Ovary (tissue), 7 donors: ENCODE measurements at regions not wholly inside any gene's neighbourhood (a gene's known extent, or its start where the extent isn't known, plus 50 kb on each side); places are given as distances from the start of the nearest gene placed in this dataset.

Source experiments
- DNase-seq, 5 donors: peaks; one replicate each; pipeline ENCODE4 v3.0.0-alpha.2; 2019 to 2020
- H3K27ac ChIP-seq, 2 donors: fragments of 200-600 bp; one replicate each; pipeline versions ENCODE4 v1.5.1 to v1.8.0; 2019 to 2022
- H3K27me3 ChIP-seq: fragments of 200-600 bp; one replicate; pipeline ENCODE4 v1.8.0; 2022
- H3K36me3 ChIP-seq: fragments of 200-600 bp; sonication (generic); one replicate; pipeline ENCODE4 v1.5.1; 2019
- H3K4me1 ChIP-seq: one replicate; pipeline ENCODE4 v1.8.1; 2013; ENCODE audit warnings: mild to moderate bottlenecking, moderate library complexity; ENCODE audit not compliant: insufficient read depth
- H3K4me3 ChIP-seq: fragments of 200-600 bp; sonication (generic); one replicate; pipeline ENCODE4 v1.5.1; 2017
- H3K9me3 ChIP-seq, 2 donors: fragments of 200-600 bp in 1 of 2; sonication (generic) in 1 of 2; one replicate each; pipeline versions ENCODE4 v1.5.1 to v1.8.1; 2013 to 2019; ENCODE audit warnings: mild to moderate bottlenecking in 1 of 2, moderate library complexity in 1 of 2
- CTCF ChIP-seq, 3 donors: fragments of 450-650 bp in 2 of 3; fragments of 200-600 bp in 1 of 3; IDR thresholded peaks; one replicate each; pipeline versions ENCODE4 v1.5.1 to v1.8.0; 2016 to 2022; ENCODE audit warnings: antibody characterized with exemption in 3 of 3, mild to moderate bottlenecking in 1 of 3
- EP300 ChIP-seq: sonication (generic); formaldehyde crosslinking; IDR thresholded peaks from one replicate; pipeline ENCODE4 v1.6.1; 2017; ENCODE audit warnings: antibody characterized with exemption
- POLR2A ChIP-seq: fragments of 450-650 bp; IDR thresholded peaks from one replicate; pipeline ENCODE4 v1.6.1; 2017; ENCODE audit warnings: antibody characterized with exemption, mild to moderate bottlenecking, moderate library complexity
- WGBS, 3 donors: extraction: QIAGEN DNeasy Blood & Tissue Kit in 1 of 3; methylation state at CpG; one replicate each; pipeline versions ENCODE4 v1.1.5 to v1.1.7; 2013 to 2017; 5-methylcytosine and 5-hydroxymethylcytosine counted together
- intact Hi-C, 4 donors: fragments of 100-400 bp; cut with DNase I; formaldehyde crosslinking; loops; one replicate each; pipeline versions ENCODE4 v1.11.0 to v1.15.1; 2022 to 2023
- donor health status: DM: no; HTN: no; CAD: no; lungs with moderate emphysema.
- donor health status: DM: no; HTN: no; CAD: no.
- donor health status: Bipolar disorder and iron deficiency.
- donor health status: DM: no; HTN: no; CAD: no.
- donor health status: DM: yes; HTN: yes; CAD: no.

- Histone ChIP-seq H3K9me3 (no peaks in the 10 kb centered on the region), H3K4me3 (no peak overlapping the region), H3K27me3 (no peaks in the 10 kb centered on the region), H3K36me3 (no peaks in the 10 kb centered on the region), H3K27ac (no peak overlapping the region), H3K4me1 (peaks cover 4% of the 10 kb centered on the region)
- no peak for TF ChIP-seq EP300
- no peak for TF ChIP-seq POLR2A
- no peak for TF ChIP-seq CTCF (IDR thresholded peaks at IDR 0.05)
- intact Hi-C loops = no loop called here
- no peak for DNase-seq
Observed at GRCh38 chr2:189249171-189249570, 69.6 kb upstream of the COL5A2 start.

- no peak overlapping the region for H3K27ac ChIP-seq
- 76 to 91% (median 79%) methylated on average over 5 of the region's 5 CpGs for WGBS, 3 donors
- intact Hi-C loops = no loop called here
- H3K27me3 ChIP-seq = no peaks in the 10 kb centered on the region
- DNase-seq = no peak
- H3K4me3 ChIP-seq = no peak overlapping the region
- TF ChIP-seq EP300 (no peak), POLR2A (no peak), CTCF (IDR thresholded peaks at IDR 0.05) (no peak)
- no peaks in the 10 kb centered on the region for H3K36me3 ChIP-seq
- H3K9me3 ChIP-seq = no peaks in the 10 kb centered on the region
- peaks cover 8% of the 10 kb centered on the region for H3K4me1 ChIP-seq
Observed at GRCh38 chr2:189249901-189250300, 70.3 kb upstream of the COL5A2 start.

- intact Hi-C loops = no loop called here
- H3K27me3 ChIP-seq = no peaks in the 10 kb centered on the region
- H3K9me3 ChIP-seq = no peaks in the 10 kb centered on the region
- 83 to 89% (median 88%) methylated on average over 6 of the region's 6 CpGs for WGBS, 3 donors
- TF ChIP-seq POLR2A (no peak), EP300 (no peak), CTCF (IDR thresholded peaks at IDR 0.05) (no peak)
- DNase-seq = no peak
- peaks cover 8% of the 10 kb centered on the region for H3K4me1 ChIP-seq
- no peak overlapping the region for H3K27ac ChIP-seq
- no peaks in the 10 kb centered on the region for H3K36me3 ChIP-seq
- no peak overlapping the region for H3K4me3 ChIP-seq
Observed at GRCh38 chr2:189252991-189253675, 73.6 kb upstream of the COL5A2 start.

- Histone ChIP-seq H3K9me3 (no peaks in the 10 kb centered on the region), H3K4me1 (peaks cover 8% of the 10 kb centered on the region), H3K4me3 (no peak overlapping the region), H3K27me3 (no peaks in the 10 kb centered on the region), H3K27ac (no peak overlapping the region), H3K36me3 (no peaks in the 10 kb centered on the region)
- DNase-seq = no peak
- intact Hi-C loops = no loop called here
- TF ChIP-seq POLR2A (no peak), CTCF (IDR thresholded peaks at IDR 0.05) (no peak), EP300 (no peak)
Observed at GRCh38 chr2:189253836-189254235, 74.3 kb upstream of the COL5A2 start.
